Retina (tissue), 1 donor: ENCODE measurements at regions not wholly inside any gene's neighbourhood (a gene's known extent, or its start where the extent isn't known, plus 50 kb on each side); places are given as distances from the start of the nearest gene placed in this dataset.

Experiments used
- DNase-seq: peaks from one replicate; pipeline ENCODE4 v3.0.0-alpha.2; 2016

- DNase-seq = no peak
These were observed 469.4 kb upstream of the TNC start for GRCh38 chr9:115587310-115587709.

DNA sequence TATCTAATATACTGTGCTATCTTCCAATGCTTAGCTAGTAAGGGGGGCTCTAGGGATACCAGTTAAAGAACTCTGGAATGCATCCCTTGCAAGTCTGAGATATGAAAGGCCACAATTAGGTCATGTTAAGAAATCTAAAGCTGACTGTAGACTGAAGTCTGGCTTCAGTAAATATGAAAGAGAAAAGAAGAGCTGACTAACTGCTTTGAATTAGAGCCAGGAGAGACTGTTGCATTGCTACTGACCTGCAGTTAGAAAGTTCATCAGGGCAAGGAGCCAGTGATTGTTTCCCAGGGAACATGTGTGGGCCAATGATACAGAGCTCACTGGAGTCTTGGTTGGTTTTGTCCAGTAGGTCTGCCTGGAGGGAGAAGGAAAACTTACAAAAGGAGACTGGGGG is 472.1 kb upstream of the TNC start:
- DNase-seq = no peak

DNA sequence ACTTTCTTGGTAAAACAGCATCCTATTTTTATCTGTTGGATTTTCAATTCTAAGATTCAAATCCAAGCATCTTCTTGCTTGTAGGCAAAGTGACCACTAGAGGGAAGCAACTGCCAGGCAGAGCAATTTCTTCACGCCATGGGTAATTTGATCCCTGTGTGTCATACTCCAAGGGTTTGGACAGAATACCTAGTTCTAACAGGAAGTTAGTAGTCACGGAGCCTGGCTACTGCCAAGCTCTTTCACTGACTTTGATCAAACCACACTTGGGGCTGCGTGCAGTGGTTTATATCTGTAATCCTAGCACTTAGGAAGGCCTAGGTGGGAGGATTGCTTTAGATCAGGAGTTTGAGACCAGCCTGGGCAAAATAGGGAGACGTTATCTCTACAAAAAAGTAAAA is 473.6 kb upstream of the TNC start:
- DNase-seq = peak; percentile 43

DNA sequence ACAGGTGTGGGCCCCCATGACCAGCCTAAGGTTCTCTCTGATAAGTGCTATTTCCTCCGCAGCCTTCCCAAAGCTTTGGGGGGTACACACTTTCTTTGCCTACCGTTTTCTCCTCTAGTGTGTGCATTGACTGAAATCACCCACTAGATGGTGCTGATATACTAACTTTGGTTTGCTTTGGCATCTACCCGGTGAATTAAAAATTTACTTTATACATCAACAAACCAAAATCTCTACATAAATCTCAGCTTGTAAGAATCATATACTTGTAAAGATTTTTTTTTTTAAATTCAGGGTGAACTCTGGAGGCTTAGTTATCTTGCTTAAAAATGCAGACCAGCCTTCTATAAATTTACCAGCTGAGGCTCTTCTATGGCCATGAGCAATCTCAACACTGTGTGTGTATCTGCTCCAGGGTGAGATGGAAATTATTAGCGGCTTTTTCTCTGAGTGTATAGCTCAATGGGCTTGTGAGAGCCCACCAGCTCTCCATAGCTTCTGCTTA is 475.7 kb upstream of the TNC start:
- peak; percentile 58 for DNase-seq

DNA sequence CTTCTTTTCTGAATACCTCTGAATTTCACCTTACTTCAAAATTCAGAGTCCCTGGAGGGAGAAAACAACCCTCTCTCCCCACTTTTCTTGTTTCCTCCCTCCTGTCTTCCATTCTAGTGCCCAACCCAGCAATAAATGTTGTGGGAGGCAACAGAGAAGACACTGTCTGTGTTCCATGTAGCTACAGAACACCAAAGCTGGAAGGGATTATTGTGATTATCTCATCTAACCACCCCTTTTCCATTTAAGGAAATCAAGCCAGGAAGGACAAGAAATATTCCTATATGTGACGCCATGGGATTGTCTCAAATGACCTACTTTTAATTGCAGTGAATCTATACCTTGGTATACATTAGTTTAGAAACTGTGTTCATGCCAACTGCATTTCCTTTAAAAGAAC is 476.6 kb upstream of the TNC start:
- no peak for DNase-seq

DNA sequence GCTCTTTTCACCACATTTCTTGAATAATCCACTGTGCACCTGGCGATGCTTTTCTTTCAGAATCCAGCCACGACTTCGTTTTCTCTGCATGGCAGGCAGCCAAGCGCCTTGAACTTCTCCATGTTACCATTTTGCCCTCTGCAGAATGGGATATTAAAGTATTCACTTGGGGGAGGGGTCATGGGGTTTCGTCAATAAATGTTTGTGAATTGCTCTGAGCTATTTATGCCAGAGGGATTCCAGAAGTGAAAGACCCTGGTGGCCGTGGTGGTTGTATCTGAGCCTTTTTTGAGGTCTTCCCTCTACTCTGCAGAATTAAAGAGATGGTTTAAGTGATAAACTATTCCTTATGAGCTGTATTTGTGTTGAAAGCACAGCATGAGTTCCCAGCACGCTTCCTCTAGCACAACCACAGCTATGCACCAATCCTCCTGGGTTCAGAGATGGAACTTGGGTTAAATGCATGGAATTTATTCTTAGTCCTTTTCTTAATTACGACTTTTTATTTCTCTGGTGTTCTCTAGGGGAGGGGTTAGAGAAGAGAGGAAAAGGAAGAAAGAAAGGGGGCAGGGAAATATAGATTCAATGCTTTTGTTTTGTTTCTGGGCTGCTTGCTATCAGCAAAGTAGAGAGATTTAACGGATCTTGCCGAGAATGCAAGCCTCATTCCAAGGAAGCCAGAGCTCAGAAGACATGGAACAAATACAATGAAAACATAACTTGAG is 478.2 kb upstream of the TNC start:
- DNase-seq = peak; percentile 37

- DNase-seq = peak; percentile 14
These were observed 478.8 kb upstream of the TNC start for GRCh38 chr9:115596746-115597080.

- DNase-seq = no peak
These were observed 479.5 kb upstream of the TNC start for GRCh38 chr9:115597330-115597895.

- DNase-seq = no peak
These were observed 480.8 kb upstream of the TNC start for GRCh38 chr9:115598751-115599150.

GRCh38 chr9:115599898-115600297 is 481.9 kb upstream of the TNC start:
- DNase-seq = no peak

GRCh38 chr9:115601434-115601833 is 483.5 kb upstream of the TNC start:
- no peak for DNase-seq

DNA sequence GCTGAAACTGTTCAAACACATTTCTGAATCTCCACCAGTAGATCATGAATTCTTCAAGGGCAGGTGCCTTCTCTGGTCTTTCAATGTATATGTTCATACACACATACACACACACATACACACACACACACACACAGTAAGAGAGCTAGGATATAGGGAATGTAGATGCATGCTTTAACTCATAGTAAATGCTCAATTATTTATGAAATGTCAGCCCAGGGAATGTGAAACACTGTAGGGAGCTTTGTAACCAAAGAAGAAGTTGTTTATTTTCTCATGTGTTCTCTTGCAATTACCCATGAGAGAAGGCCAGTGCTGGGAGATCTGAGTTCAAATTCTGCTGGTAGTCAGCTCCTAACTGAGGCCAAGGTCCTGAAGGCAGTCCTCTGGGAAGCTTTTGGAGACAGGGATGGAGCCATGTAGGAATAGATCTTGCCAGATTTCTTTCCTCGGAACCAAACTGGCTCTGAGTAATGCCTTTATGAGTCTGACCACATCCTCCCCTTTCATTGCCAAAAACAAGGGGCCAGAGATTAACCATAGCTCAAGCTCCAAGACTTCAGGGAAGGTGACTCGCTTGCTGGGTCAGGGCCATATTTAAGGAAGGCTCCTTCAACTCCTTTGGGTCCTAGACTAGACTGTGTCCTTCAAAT is 487.0 kb upstream of the TNC start:
- no peak for DNase-seq

DNA sequence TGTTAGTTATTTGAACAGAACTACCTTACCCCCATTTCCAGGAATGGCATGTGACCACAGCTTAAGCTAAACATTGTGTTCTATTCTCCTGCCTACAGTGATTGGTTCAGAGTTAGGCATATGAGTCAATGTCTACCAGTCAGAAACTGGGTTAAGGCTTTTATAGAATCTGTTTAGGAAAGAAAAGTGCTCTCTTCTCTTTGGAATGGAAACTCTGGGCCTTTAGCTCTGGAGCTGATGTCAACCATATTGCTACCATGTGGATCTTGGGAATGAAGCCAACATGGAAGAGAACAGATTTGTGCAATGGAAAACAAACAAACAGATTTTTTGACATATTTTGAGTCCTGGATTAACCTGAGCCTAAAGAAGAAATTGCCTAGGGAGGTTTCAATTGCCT is 488.9 kb upstream of the TNC start:
- no peak for DNase-seq

- DNase-seq = no peak
These were observed 496.5 kb upstream of the TNC start for GRCh38 chr9:115614326-115614999.

- DNase-seq = no peak
These were observed 497.0 kb upstream of the TNC start for GRCh38 chr9:115615000-115615401.

GRCh38 chr9:115615821-115616665 is 498.1 kb upstream of the TNC start:
- DNase-seq = no peak

GRCh38 chr9:115616666-115617239 is 498.8 kb upstream of the TNC start:
- DNase-seq = no peak

DNA sequence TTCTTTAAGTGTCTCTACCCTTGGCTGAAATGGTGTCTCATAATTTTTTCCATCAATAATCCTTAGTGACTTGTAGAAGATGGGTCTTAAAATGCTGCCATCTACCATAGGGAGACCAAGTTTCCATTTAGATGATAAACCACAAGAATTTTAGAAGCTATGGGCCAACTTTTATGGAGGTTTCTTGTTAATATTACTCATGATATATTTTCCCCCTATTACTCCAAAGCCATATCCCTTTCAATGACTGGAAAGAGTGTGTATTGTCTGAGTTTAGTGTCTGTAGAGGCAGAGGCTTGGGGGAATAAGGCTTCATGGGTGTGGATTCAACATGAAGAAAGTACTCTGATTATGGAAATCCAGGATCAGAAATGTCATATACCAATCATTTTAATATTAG is 507.3 kb upstream of the TNC start:
- no peak for DNase-seq

GRCh38 chr9:115625954-115626353 is 508.0 kb upstream of the TNC start:
- no peak for DNase-seq

DNA sequence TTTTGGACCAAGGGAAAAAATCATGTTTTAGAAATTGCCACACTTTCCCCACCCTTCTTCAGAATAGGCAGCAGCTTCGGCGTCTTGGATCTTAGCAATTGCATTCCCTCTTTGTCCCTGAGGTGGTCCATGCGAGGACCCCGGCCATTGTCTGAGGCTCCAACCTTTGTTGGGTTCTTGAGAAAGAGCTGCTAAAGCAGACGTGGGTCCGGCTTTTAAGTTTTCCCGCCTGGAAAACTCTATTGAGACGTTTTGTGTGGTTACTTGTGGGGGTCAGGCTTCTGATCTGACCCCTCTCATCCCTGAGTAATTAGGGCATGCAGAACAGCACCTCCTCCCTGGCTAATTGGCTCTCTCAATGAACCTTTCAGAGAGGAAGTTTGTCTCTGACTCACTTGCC is 509.6 kb upstream of the TNC start:
- peak; percentile 24 for DNase-seq

GRCh38 chr9:115628426-115628825 is 510.5 kb upstream of the TNC start:
- DNase-seq = peak; percentile 22
